ENCODE measurements at regions not wholly inside any gene's neighbourhood (a gene's known extent, or its start where the extent isn't known, plus 50 kb on each side); places are given as distances from the start of the nearest gene placed in this dataset.

GRCh38 chr3:118705487-118706219 is 329.0 kb downstream of the IGSF11 start:
- TF ChIP-seq CTCF (IDR thresholded peaks at IDR 0.05), result no peak

GRCh38 chr3:118707991-118708390 is 326.7 kb downstream of the IGSF11 start:
- no peak for TF ChIP-seq CTCF (IDR thresholded peaks at IDR 0.05)

- no peak for TF ChIP-seq CTCF (IDR thresholded peaks at IDR 0.05)
Measured at GRCh38 chr3:118710532-118710931, 324.1 kb downstream of the IGSF11 start.

- no peak for TF ChIP-seq CTCF (IDR thresholded peaks at IDR 0.05)
Measured at GRCh38 chr3:118713502-118714207, 321.0 kb downstream of the IGSF11 start.

GRCh38 chr3:118714800-118715199 is 319.8 kb downstream of the IGSF11 start:
- no peak for TF ChIP-seq CTCF (IDR thresholded peaks at IDR 0.05)

- TF ChIP-seq CTCF (IDR thresholded peaks at IDR 0.05), result no peak
Measured at GRCh38 chr3:118729546-118729945, 305.1 kb downstream of the IGSF11 start.

GRCh38 chr3:118734664-118735063 is 300.0 kb downstream of the IGSF11 start:
- no peak for TF ChIP-seq CTCF (IDR thresholded peaks at IDR 0.05)

Measured in LNCAP (cell line).